ENCODE measurements at regions not wholly inside any gene's neighbourhood (a gene's known extent, or its start where the extent isn't known, plus 50 kb on each side); places are given as distances from the start of the nearest gene placed in this dataset.

- Mint-ChIP-seq H3K4me3 (no peak overlapping the region), H3K4me1 (no peaks in the 10 kb centered on the region), H3K27ac (no peak overlapping the region), H3K27me3 (ENCODE audit: low read depth) (no peaks in the 10 kb centered on the region), H3K9me3 (peaks cover 11% of the 10 kb centered on the region), H3K36me3 (no peaks in the 10 kb centered on the region)
- TF ChIP-seq CTCF (IDR thresholded peaks at IDR 0.05; ENCODE audit: unreplicated experiment): no peak
- no peak for DNase-seq (ENCODE audit: low spot score in 2 of 2, unreplicated experiment in 2 of 2)
Observed at GRCh38 chr3:76615719-76616118, 424.2 kb upstream of the ROBO2 start.

- peaks cover 3% of the 10 kb centered on the region for H3K27me3 Mint-ChIP-seq (ENCODE audit: low read depth)
- H3K27ac Mint-ChIP-seq: no peak overlapping the region
- DNase-seq (ENCODE audit: low spot score in 2 of 2, unreplicated experiment in 2 of 2): no peak
- peaks cover 6% of the 10 kb centered on the region for H3K4me1 Mint-ChIP-seq
- no peaks in the 10 kb centered on the region for H3K36me3 Mint-ChIP-seq
- no peak for TF ChIP-seq CTCF (IDR thresholded peaks at IDR 0.05; ENCODE audit: unreplicated experiment)
- peaks cover 18% of the 10 kb centered on the region for H3K9me3 Mint-ChIP-seq
- H3K4me3 Mint-ChIP-seq: no peak overlapping the region
Observed at GRCh38 chr3:76624164-76624563, 415.7 kb upstream of the ROBO2 start.

GRCh38 chr3:76627236-76627635, 412.7 kb upstream of the ROBO2 start:
- H3K9me3 Mint-ChIP-seq: peaks cover 14% of the 10 kb centered on the region
- TF ChIP-seq CTCF (IDR thresholded peaks at IDR 0.05; ENCODE audit: unreplicated experiment): no peak
- H3K4me3 Mint-ChIP-seq: no peak overlapping the region

GRCh38 chr3:76631251-76631650, 408.6 kb upstream of the ROBO2 start:
- no peaks in the 10 kb centered on the region for H3K27me3 Mint-ChIP-seq (ENCODE audit: low read depth)
- TF ChIP-seq CTCF (IDR thresholded peaks at IDR 0.05; ENCODE audit: unreplicated experiment): no peak

More at GRCh38 chr3:76627236-76627635, 412.7 kb upstream of the ROBO2 start:
- Mint-ChIP-seq H3K36me3 (no peaks in the 10 kb centered on the region), H3K27me3 (ENCODE audit: low read depth) (peaks cover 3% of the 10 kb centered on the region), H3K27ac (no peak overlapping the region), H3K4me1 (peaks cover 6% of the 10 kb centered on the region)
- DNase-seq (ENCODE audit: low spot score in 2 of 2, unreplicated experiment in 2 of 2): no peak

GRCh38 chr3:76638006-76638405, 401.9 kb upstream of the ROBO2 start:
- H3K27ac Mint-ChIP-seq: no peak overlapping the region
- no peaks in the 10 kb centered on the region for H3K9me3 Mint-ChIP-seq
- DNase-seq (ENCODE audit: low spot score in 2 of 2, unreplicated experiment in 2 of 2): no peak
- H3K27me3 Mint-ChIP-seq (ENCODE audit: low read depth): no peaks in the 10 kb centered on the region
- H3K36me3 Mint-ChIP-seq: no peaks in the 10 kb centered on the region
- H3K4me3 Mint-ChIP-seq: no peak overlapping the region
- no peaks in the 10 kb centered on the region for H3K4me1 Mint-ChIP-seq
- TF ChIP-seq CTCF (IDR thresholded peaks at IDR 0.05; ENCODE audit: unreplicated experiment): no peak

More at GRCh38 chr3:76631251-76631650, 408.6 kb upstream of the ROBO2 start:
- H3K36me3 Mint-ChIP-seq: no peaks in the 10 kb centered on the region
- no peak overlapping the region for H3K4me3 Mint-ChIP-seq
- peaks cover 6% of the 10 kb centered on the region for H3K4me1 Mint-ChIP-seq
- H3K9me3 Mint-ChIP-seq: peaks cover under 1% of the 10 kb centered on the region
- no peak overlapping the region for H3K27ac Mint-ChIP-seq
- no peak for DNase-seq (ENCODE audit: low spot score in 2 of 2, unreplicated experiment in 2 of 2)
